Pancreas (tissue), 10 donors: ENCODE measurements at regions not wholly inside any gene's neighbourhood (a gene's known extent, or its start where the extent isn't known, plus 50 kb on each side); places are given as distances from the start of the nearest gene placed in this dataset.

Source experiments
- ATAC-seq, 4 donors: fragments of 200-7000 bp; cut with Tn5 transposase; one replicate each; pipeline versions ENCODE4 v1.8.0 to v1.9.1; 2020; ENCODE audit warnings: mild to moderate bottlenecking in 4 of 4, moderate library complexity in 4 of 4
- DNase-seq, 6 donors: peaks; one replicate each; pipeline ENCODE4 v3.0.0-alpha.2; 2020
- FAIRE-seq: peaks from 2 replicates; lab custom pipeline; 2012; peaks lifted over from hg19 to GRCh38; lab: Jason Lieb, UNC
- H3K27ac ChIP-seq, 4 donors: fragments of 200-600 bp; sonication (generic); 1 replicate in 3 of 4; 2 replicates in 1 of 4; pipeline versions ENCODE4 v1.5.0 to v1.8.0; 2020
- H3K27me3 ChIP-seq, 4 donors: fragments of 200-600 bp; one replicate each; pipeline ENCODE4 v1.8.0; 2021
- H3K36me3 ChIP-seq, 3 donors: fragments of 200-600 bp; sonication (generic) in 1 of 3; one replicate each; pipeline versions ENCODE4 v1.5.0 to v1.8.0; 2020 to 2021
- H3K4me1 ChIP-seq, 3 donors: fragments of 200-600 bp; one replicate each; pipeline ENCODE4 v1.8.0; 2021
- H3K4me3 ChIP-seq, 4 donors: fragments of 200-600 bp; sonication (generic) in 2 of 4; one replicate each; pipeline versions ENCODE4 v1.5.0 to v1.8.0; 2020 to 2021
- H3K9me3 ChIP-seq, 4 donors: fragments of 200-600 bp; one replicate each; pipeline ENCODE4 v1.8.0; 2021
- WGBS, 2 donors: extraction: QIAGEN DNeasy Blood & Tissue Kit; methylation state at CpG; one replicate each; pipeline ENCODE4 v1.1.7; 2013; 5-methylcytosine and 5-hydroxymethylcytosine counted together
- intact Hi-C, 3 donors: fragments of 100-400 bp; cut with DNase I; formaldehyde crosslinking; loops; one replicate each; pipeline versions ENCODE4 v1.11.1 to v1.14.2; 2022
- TF ChIP-seq, protein P1 (sequence below), 4 donors: fragments of 200-600 bp; sonication (generic) in 3 of 4; IDR thresholded peaks; one replicate each; pipeline versions ENCODE4 v1.5.0 to v1.8.0; 2021; ENCODE audit warnings: antibody characterized with exemption in 4 of 4
- donor health status: healthy with polysubstance abuse.
- donor health status: DM: no; HTN: no; CAD: no; lungs with moderate emphysema.
- donor health status: DM: no; HTN: no; CAD: no.
- donor health status: control.
- donor health status: control.
- donor health status: Bipolar disorder and iron deficiency.
- donor health status: DM: yes; HTN: yes; CAD: no.
- donor health status: DM: no; HTN: no; CAD: no.
- donor health status: DM: no; HTN: no; CAD: no.
- donor health status: DM: yes; HTN: yes; CAD: no.

DNA sequence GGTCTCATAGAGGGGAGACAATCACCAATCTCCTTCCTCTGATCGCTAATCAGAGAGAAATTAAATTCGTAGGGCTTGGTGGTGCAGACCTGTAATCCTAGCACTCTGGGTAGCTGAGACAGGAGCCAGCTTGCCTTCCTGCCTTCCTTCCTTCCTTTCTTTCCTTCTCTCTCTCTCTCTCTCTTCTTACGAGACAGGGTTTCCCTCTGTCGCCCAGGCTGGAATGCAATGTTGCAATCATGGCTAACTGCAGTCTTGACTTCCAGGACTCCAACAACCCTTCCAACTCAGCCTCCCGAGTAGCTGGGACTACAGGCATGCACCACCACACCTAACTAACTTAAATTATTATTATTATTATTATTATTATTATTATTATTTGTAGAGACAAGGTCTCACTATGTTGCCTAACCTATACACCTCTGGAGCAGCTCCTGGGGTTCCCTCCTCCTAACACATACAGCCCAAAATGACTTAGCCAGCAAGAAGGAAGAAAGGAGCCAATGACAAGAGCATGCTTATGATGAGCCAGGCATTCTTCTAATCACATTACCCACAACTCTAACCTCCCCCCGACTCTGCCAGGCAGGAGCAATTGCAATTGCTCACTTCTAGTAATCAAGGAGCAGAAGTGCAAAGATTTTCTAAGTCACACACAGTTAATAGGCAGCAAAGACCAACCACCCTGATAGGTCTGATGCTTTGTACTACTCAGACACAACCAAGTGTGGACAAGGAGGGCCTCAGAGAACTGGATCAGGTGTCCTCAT, 105.4 kb upstream of the F3 start:
- no peaks in the 10 kb centered on the region for H3K27me3 ChIP-seq
- H3K9me3 ChIP-seq: no peaks in the 10 kb centered on the region
- no peaks in the 10 kb centered on the region for H3K36me3 ChIP-seq
- H3K27ac ChIP-seq: peak overlapping the region in 2 of 4 donors; percentile 75 to 83
- intact Hi-C loops: loop anchor here in 1 of 3 donors (10.0 kb wide), 2 partner anchors 102 to 128 kb away; partner anchors contain the start of gene F3
- ATAC-seq (no peak), FAIRE-seq (no peak), DNase-seq (no peak)
- no peak overlapping the region for H3K4me3 ChIP-seq
- TF ChIP-seq, protein P1, sequence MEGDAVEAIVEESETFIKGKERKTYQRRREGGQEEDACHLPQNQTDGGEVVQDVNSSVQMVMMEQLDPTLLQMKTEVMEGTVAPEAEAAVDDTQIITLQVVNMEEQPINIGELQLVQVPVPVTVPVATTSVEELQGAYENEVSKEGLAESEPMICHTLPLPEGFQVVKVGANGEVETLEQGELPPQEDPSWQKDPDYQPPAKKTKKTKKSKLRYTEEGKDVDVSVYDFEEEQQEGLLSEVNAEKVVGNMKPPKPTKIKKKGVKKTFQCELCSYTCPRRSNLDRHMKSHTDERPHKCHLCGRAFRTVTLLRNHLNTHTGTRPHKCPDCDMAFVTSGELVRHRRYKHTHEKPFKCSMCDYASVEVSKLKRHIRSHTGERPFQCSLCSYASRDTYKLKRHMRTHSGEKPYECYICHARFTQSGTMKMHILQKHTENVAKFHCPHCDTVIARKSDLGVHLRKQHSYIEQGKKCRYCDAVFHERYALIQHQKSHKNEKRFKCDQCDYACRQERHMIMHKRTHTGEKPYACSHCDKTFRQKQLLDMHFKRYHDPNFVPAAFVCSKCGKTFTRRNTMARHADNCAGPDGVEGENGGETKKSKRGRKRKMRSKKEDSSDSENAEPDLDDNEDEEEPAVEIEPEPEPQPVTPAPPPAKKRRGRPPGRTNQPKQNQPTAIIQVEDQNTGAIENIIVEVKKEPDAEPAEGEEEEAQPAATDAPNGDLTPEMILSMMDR (IDR thresholded peaks at IDR 0.05): no peak
- 89 to 90% methylated on average over 6 of the region's 6 CpGs for WGBS, 2 donors
- H3K4me1 ChIP-seq: peaks cover 0 to 19% (median 7%) of the 10 kb centered on the region in 3 donors

DNA sequence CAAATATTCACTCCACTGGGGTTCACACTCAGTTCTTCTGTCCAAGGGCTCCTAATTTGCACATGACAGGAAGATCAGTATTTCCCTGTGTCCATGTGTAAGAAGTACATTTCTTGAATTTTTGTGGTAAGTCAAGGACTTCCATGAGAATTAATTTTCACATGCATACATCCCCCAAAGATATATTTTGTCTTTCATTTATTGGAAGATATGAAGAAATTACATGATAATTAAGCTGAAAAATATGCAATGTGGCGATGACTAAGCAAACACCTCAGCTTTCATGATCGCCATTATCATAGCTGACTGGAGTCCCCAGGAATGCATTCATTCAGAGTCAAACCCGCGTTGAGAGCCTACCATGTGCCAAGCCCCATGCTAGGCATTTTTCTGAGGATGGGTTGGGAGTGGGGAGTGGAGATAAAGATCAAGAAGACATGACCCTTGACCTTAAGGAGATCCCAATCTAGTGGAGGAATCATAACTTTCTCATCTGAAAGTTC, 104.6 kb upstream of the F3 start:
- peaks cover 0 to 21% (median 7%) of the 10 kb centered on the region in 3 donors for H3K4me1 ChIP-seq
- FAIRE-seq (no peak), ATAC-seq (no peak), DNase-seq (no peak)
- TF ChIP-seq, protein P1 (IDR thresholded peaks at IDR 0.05): no peak
- no peak overlapping the region for H3K27ac ChIP-seq
- H3K36me3 ChIP-seq: no peaks in the 10 kb centered on the region
- no peaks in the 10 kb centered on the region for H3K27me3 ChIP-seq
- H3K4me3 ChIP-seq: no peak overlapping the region
- intact Hi-C loops: loop anchor here in 1 of 3 donors (10.0 kb wide), 2 partner anchors 101 to 129 kb away; partner anchors contain the start of gene F3
- no peaks in the 10 kb centered on the region for H3K9me3 ChIP-seq
- WGBS, 2 donors: 95 to 96% methylated on average over 4 of the region's 4 CpGs

GRCh38 chr1:94644352-94644751, 102.8 kb upstream of the F3 start:
- WGBS, 2 donors: 88% methylated on average over 5 of the region's 5 CpGs
- Histone ChIP-seq H3K27ac (no peak overlapping the region), H3K27me3 (no peaks in the 10 kb centered on the region), H3K9me3 (no peaks in the 10 kb centered on the region), H3K4me1 (peaks cover 0 to 19% (median 7%) of the 10 kb centered on the region in 3 donors), H3K4me3 (no peak overlapping the region), H3K36me3 (no peaks in the 10 kb centered on the region)
- ATAC-seq (no peak), DNase-seq (no peak), FAIRE-seq (no peak)
- TF ChIP-seq, protein P1 (IDR thresholded peaks at IDR 0.05): no peak
- intact Hi-C loops: loop anchor here in 1 of 3 donors (10.0 kb wide), 2 partner anchors 100 to 130 kb away; partner anchors contain the start of gene F3

GRCh38 chr1:94643819-94644218, 102.3 kb upstream of the F3 start:
- H3K4me1 ChIP-seq: peaks cover 0 to 13% (median 7%) of the 10 kb centered on the region in 3 donors
- ATAC-seq (no peak), DNase-seq (no peak), FAIRE-seq (no peak)
- H3K27me3 ChIP-seq: no peaks in the 10 kb centered on the region
- TF ChIP-seq, protein P1 (IDR thresholded peaks at IDR 0.05): no peak
- WGBS, 2 donors: 93 to 96% methylated on average over 7 of the region's 7 CpGs
- H3K27ac ChIP-seq: no peak overlapping the region
- intact Hi-C loops: loop anchor here in 1 of 3 donors (10.0 kb wide), 2 partner anchors 99 to 131 kb away; partner anchors contain the start of gene F3
- H3K4me3 ChIP-seq: no peak overlapping the region
- no peaks in the 10 kb centered on the region for H3K36me3 ChIP-seq
- no peaks in the 10 kb centered on the region for H3K9me3 ChIP-seq
